Endothelial cell of umbilical vein (primary cell): ENCODE measurements at regions not wholly inside any gene's neighbourhood (a gene's known extent, or its start where the extent isn't known, plus 50 kb on each side); places are given as distances from the start of the nearest gene placed in this dataset.

ENCODE experiments used
- BruUV-seq: library from RNA; stranded (reverse); fragments of 400-500 nt; replicated peaks from 2 replicates; lab custom pipeline; 2021; lab: Mats Ljungman, UMichigan
- CTCF ChIA-PET: fragments of 300-600, 350-600 bp; sonication (Branson Sonifier 250); formaldehyde crosslinking; loops from one replicate; lab custom pipeline; 2021; ENCODE audit warnings: antibody characterized with exemption, inconsistent platforms; lab: Charles Lee
- POLR2A ChIA-PET: fragments of 300-600, 350-600 bp; sonication (Branson Sonifier 250); formaldehyde crosslinking; loops from one replicate; lab custom pipeline; 2021; ENCODE audit warnings: antibody characterized with exemption, inconsistent platforms; lab: Charles Lee
- DNase-seq: peaks from one replicate; pipeline ENCODE4 v3.0.0-alpha.2; 2011; ENCODE audit warnings: low read depth, low spot score
- FAIRE-seq: peaks from 2 replicates; lab custom pipeline; 2011; peaks lifted over from hg19 to GRCh38; lab: Jason Lieb, UNC
- H2AFZ ChIP-seq: 2 replicates; pipeline ENCODE4 v1.6.0; 2012; ENCODE audit warnings: low read depth, low read length, control low read depth, inconsistent platforms
- H3K27ac ChIP-seq: 2 replicates; pipeline ENCODE4 v1.5.1; 2011; ENCODE audit warnings: low read depth, mild to moderate bottlenecking, control low read depth, low read length, moderate library complexity; ENCODE audit not compliant: insufficient read depth
- H3K27me3 ChIP-seq, 2 experiments: 2 replicates each; pipeline versions ENCODE4 v1.6.0 to v1.6.1; 2011; ENCODE audit warnings: low read length in 2 of 2, mixed read lengths in 1 of 2; ENCODE audit not compliant: control insufficient read depth in 2 of 2, insufficient read depth in 2 of 2
- H3K36me3 ChIP-seq, 2 experiments: 2 replicates in 1 of 2; 3 replicates in 1 of 2; pipeline ENCODE4 v1.5.1; 2011; ENCODE audit warnings: low read length in 2 of 2, mild to moderate bottlenecking in 1 of 2, moderate library complexity in 1 of 2; ENCODE audit not compliant: control insufficient read depth in 2 of 2, insufficient read depth in 2 of 2; ENCODE audit errors: extremely low read depth in 1 of 2
- H3K4me1 ChIP-seq: 3 replicates; pipeline ENCODE4 v1.5.1; 2011; ENCODE audit warnings: mild to moderate bottlenecking, low read length; ENCODE audit not compliant: control insufficient read depth, insufficient read depth; ENCODE audit errors: extremely low read depth
- H3K4me2 ChIP-seq: 2 replicates; pipeline ENCODE4 v1.6.1; 2011; ENCODE audit warnings: low read length, control low read depth, mixed read lengths; ENCODE audit not compliant: insufficient read depth
- H3K4me3 ChIP-seq, 3 experiments: fragments of 200-600 bp in 1 of 3; sonication (generic), shearing (Covaris generic) in 1 of 3; replicated peaks in 1 of 3; 2 replicates each; pipeline ENCODE4 v1.5.1; 2011 to 2016; ENCODE audit warnings: control low read depth in 3 of 3, low read length in 3 of 3, mild to moderate bottlenecking in 2 of 3, inconsistent platforms in 1 of 3, low read depth in 1 of 3, moderate library complexity in 1 of 3; ENCODE audit not compliant: insufficient read depth in 1 of 3
- H3K79me2 ChIP-seq: 2 replicates; pipeline ENCODE4 v1.6.0; 2012; ENCODE audit warnings: low read length, inconsistent platforms; ENCODE audit not compliant: control insufficient read depth, insufficient read depth
- H3K9ac ChIP-seq: replicated peaks from 2 replicates; pipeline ENCODE3; 2011; ENCODE audit warnings: low read length, control low read depth; ENCODE audit not compliant: insufficient read depth; ENCODE audit errors: extremely low read depth
- H3K9me1 ChIP-seq: replicated peaks from 3 replicates; pipeline ENCODE4 v1.6.0; 2011; ENCODE audit warnings: mild to moderate bottlenecking, low read length; ENCODE audit not compliant: control insufficient read depth, insufficient read depth; ENCODE audit errors: extremely low read depth
- H3K9me3 ChIP-seq: replicated peaks from 2 replicates; pipeline ENCODE4 v1.5.1; 2012; ENCODE audit warnings: low read length, inconsistent platforms; ENCODE audit not compliant: control insufficient read depth, insufficient read depth
- H4K20me1 ChIP-seq: replicated peaks from 2 replicates; pipeline ENCODE3; 2011; ENCODE audit warnings: mild to moderate bottlenecking, low read length; ENCODE audit not compliant: control insufficient read depth, insufficient read depth; ENCODE audit errors: extremely low read depth
- EZH2 ChIP-seq: IDR thresholded peaks from 2 replicates; pipeline ENCODE4 v1.6.1; 2012; ENCODE audit warnings: borderline replicate concordance, low read depth, mild to moderate bottlenecking, moderate library complexity, low read length, inconsistent platforms; ENCODE audit not compliant: severe bottlenecking
- FOS ChIP-seq: IDR thresholded peaks from 2 replicates; pipeline ENCODE4 v1.6.1; 2011; ENCODE audit warnings: mild to moderate bottlenecking, low read length, moderate library complexity, borderline replicate concordance; ENCODE audit not compliant: insufficient read depth
- GATA2 ChIP-seq: IDR thresholded peaks from 2 replicates; pipeline ENCODE4 v1.7.0; 2011; ENCODE audit warnings: low read depth, mild to moderate bottlenecking, moderate library complexity, mixed read lengths, low read length; ENCODE audit not compliant: insufficient read length, insufficient read depth
- JUN ChIP-seq: IDR thresholded peaks from 2 replicates; pipeline ENCODE4 v1.6.1; 2011; ENCODE audit warnings: borderline replicate concordance, low read depth; ENCODE audit not compliant: insufficient read length, insufficient read depth
- MYC ChIP-seq: IDR thresholded peaks from one replicate; pipeline ENCODE4 v1.6.1; 2011; ENCODE audit warnings: mild to moderate bottlenecking, low read depth, low read length
- POLR2A ChIP-seq: IDR thresholded peaks from 2 replicates; pipeline ENCODE4 v1.6.1; 2012; ENCODE audit warnings: low read depth, mild to moderate bottlenecking, control low read depth, low read length
- POLR2AphosphoS5 ChIP-seq: IDR thresholded peaks from 2 replicates; pipeline ENCODE4 v1.6.1; 2012; ENCODE audit warnings: low read depth, mild to moderate bottlenecking, control low read depth, low read length, moderate library complexity; ENCODE audit not compliant: insufficient read depth
- dilution Hi-C: fragments of 300-500 bp; cut with MboI; formaldehyde crosslinking; loops from one replicate; pipeline ENCODE4 v1.15.0; 2019; ENCODE audit warnings: low sequenced_read_pairs; ENCODE audit not compliant: extremely low pct_ligation_motif_present
- intact Hi-C: fragments of 100-400 bp; cut with micrococcal nuclease; formaldehyde crosslinking; loops from one replicate; pipeline ENCODE4 v1.10.0; 2022
- TF ChIP-seq, protein P1 (sequence below): IDR thresholded peaks from 2 replicates; pipeline ENCODE4 v1.6.1; 2011; ENCODE audit not compliant: insufficient read depth, insufficient read length
- TF ChIP-seq, protein P2 (sequence below), 2 donors: IDR thresholded peaks; 1 replicate in 1 of 2; 2 replicates in 1 of 2; pipeline ENCODE4 v1.5.1; 2011; ENCODE audit warnings: low read length in 2 of 2, mild to moderate bottlenecking in 2 of 2, moderate library complexity in 2 of 2, control low read depth in 1 of 2, inconsistent platforms in 1 of 2, low read depth in 1 of 2; ENCODE audit not compliant: insufficient read depth in 1 of 2; ENCODE audit errors: extremely low read depth in 1 of 2

DNA sequence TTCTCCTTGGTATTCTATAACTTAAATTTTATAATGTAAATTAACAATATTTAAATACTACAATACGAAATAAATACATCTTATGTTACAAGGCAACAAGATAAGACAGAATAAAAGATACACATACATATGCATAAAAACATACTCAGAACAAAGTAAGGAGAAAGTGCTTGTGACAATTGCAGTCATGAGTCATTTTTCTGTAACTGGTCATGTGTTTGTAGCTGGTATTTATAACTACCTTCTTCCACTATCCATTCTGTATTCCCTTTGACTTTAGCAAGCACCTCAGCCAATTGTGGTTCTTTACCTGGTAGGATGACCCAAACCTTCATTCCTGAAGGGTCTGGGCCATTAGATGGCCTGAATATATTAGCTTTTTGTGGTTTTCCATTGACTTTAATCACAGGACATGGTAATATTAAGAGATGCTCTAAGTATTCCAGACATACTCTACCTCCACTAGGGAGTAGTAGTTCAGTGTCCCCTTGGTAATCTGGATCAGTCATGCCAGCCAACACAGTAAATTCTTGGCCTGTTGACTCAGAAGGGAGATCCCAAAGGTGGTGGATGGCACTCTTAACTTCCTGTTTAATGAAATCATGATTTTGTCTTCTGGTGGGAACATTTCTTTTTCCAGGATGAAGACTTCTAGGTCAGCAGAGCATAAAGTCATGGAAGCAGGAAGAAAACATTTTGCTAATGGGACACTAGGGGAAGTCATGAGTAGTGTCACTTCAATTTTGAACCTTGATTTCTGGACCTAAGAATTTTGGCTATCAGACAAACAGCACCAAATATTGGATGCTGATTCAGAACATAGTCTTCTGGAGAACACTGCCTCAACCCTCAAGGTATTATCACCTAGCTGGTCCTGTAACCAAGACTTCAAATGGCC lies 733.7 kb upstream of the IGFBP3 start:
- dilution Hi-C loops (no loop called here), intact Hi-C loops (no loop called here)
- no peak overlapping the region for H3K4me3 ChIP-seq
- no peaks in the 10 kb centered on the region for H3K9me1 ChIP-seq
- FAIRE-seq = no peak
- no peaks in the 10 kb centered on the region for H3K9me3 ChIP-seq
- no TSS peak for BruUV-seq
- ChIA-PET POLR2A (no interaction called here), CTCF (no interaction called here)
- H3K4me2 ChIP-seq = no peak overlapping the region
- no peak overlapping the region for H2AFZ ChIP-seq
- no peaks in the 10 kb centered on the region for H3K4me1 ChIP-seq
- no peaks in the 10 kb centered on the region for H3K27me3 ChIP-seq
- no peak for DNase-seq
- no peak overlapping the region for H3K27ac ChIP-seq
- H3K36me3 ChIP-seq = no peaks in the 10 kb centered on the region
- no peaks in the 10 kb centered on the region for H4K20me1 ChIP-seq
- no peak overlapping the region for H3K9ac ChIP-seq
- TF ChIP-seq, protein P1, sequence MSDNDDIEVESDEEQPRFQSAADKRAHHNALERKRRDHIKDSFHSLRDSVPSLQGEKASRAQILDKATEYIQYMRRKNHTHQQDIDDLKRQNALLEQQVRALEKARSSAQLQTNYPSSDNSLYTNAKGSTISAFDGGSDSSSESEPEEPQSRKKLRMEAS = no peak
- TF ChIP-seq GATA2 = no peak
- TF ChIP-seq, protein P2, sequence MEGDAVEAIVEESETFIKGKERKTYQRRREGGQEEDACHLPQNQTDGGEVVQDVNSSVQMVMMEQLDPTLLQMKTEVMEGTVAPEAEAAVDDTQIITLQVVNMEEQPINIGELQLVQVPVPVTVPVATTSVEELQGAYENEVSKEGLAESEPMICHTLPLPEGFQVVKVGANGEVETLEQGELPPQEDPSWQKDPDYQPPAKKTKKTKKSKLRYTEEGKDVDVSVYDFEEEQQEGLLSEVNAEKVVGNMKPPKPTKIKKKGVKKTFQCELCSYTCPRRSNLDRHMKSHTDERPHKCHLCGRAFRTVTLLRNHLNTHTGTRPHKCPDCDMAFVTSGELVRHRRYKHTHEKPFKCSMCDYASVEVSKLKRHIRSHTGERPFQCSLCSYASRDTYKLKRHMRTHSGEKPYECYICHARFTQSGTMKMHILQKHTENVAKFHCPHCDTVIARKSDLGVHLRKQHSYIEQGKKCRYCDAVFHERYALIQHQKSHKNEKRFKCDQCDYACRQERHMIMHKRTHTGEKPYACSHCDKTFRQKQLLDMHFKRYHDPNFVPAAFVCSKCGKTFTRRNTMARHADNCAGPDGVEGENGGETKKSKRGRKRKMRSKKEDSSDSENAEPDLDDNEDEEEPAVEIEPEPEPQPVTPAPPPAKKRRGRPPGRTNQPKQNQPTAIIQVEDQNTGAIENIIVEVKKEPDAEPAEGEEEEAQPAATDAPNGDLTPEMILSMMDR (IDR thresholded peaks at IDR 0.05; ENCODE audit: extremely low read depth in 1 of 2, insufficient read depth in 1 of 2, low read depth in 1 of 2, low read length in 2 of 2) = no peak
- no peak for TF ChIP-seq POLR2AphosphoS5
- no peak for TF ChIP-seq POLR2A
- TF ChIP-seq FOS = no peak
- TF ChIP-seq JUN = no peak
- no peak for TF ChIP-seq MYC
- no peak for TF ChIP-seq EZH2
- H3K79me2 ChIP-seq = no peaks in the 10 kb centered on the region
